CD14-positive monocyte (primary cell): ENCODE measurements at regions not wholly inside any gene's neighbourhood (a gene's known extent, or its start where the extent isn't known, plus 50 kb on each side); places are given as distances from the start of the nearest gene placed in this dataset.

Experiments
- DNase-seq, 3 donors: peaks; one replicate each; pipeline ENCODE4 v3.0.0-alpha.2; 2011 to 2022
- H2AFZ ChIP-seq: 2 replicates; pipeline ENCODE4 v1.6.0; 2012; ENCODE audit warnings: mild to moderate bottlenecking, low read depth, low read length, inconsistent platforms; ENCODE audit not compliant: insufficient read depth, poor library complexity, severe bottlenecking
- H3K27ac ChIP-seq, 2 donors: 1 replicate in 1 of 2; 2 replicates in 1 of 2; pipeline ENCODE4 v1.5.1; 2012 to 2013; ENCODE audit warnings: low read length in 2 of 2, control low read depth in 1 of 2, inconsistent platforms in 1 of 2, low read depth in 1 of 2, mild to moderate bottlenecking in 1 of 2
- H3K27me3 ChIP-seq, 2 donors: one replicate each; pipeline versions ENCODE4 v1.6.0 to v1.6.1; 2011 to 2013; ENCODE audit warnings: low read length in 2 of 2; ENCODE audit not compliant: control insufficient read depth in 2 of 2, insufficient read depth in 2 of 2
- H3K36me3 ChIP-seq, 2 donors: replicated peaks in 1 of 2; 1 replicate in 1 of 2; 2 replicates in 1 of 2; pipeline versions ENCODE4 v1.5.1 to v1.6.1; 2012 to 2013; ENCODE audit warnings: low read length in 2 of 2, control low read depth in 1 of 2, inconsistent platforms in 1 of 2, mild to moderate bottlenecking in 1 of 2; ENCODE audit not compliant: insufficient read depth in 2 of 2, control insufficient read depth in 1 of 2
- H3K4me1 ChIP-seq, 2 donors: 1 replicate in 1 of 2; 2 replicates in 1 of 2; pipeline versions ENCODE4 v1.5.1 to v1.6.1; 2012 to 2013; ENCODE audit warnings: low read length in 2 of 2, control low read depth in 1 of 2, inconsistent platforms in 1 of 2, mild to moderate bottlenecking in 1 of 2, moderate library complexity in 1 of 2; ENCODE audit not compliant: insufficient read depth in 2 of 2, control insufficient read depth in 1 of 2
- H3K4me2 ChIP-seq: replicated peaks from 2 replicates; pipeline ENCODE3; 2012; ENCODE audit warnings: low read length, moderate library complexity, mild to moderate bottlenecking; ENCODE audit not compliant: poor library complexity, severe bottlenecking; ENCODE audit errors: extremely low read depth
- H3K4me3 ChIP-seq, 3 experiments: fragments of 200-600 bp in 1 of 3; sonication (generic) in 1 of 3; replicated peaks in 1 of 3; 1 replicate in 2 of 3; 2 replicates in 1 of 3; pipeline ENCODE4 v1.5.1; 2011 to 2013; ENCODE audit warnings: low read length in 3 of 3, mild to moderate bottlenecking in 3 of 3, control low read depth in 2 of 3, low read depth in 2 of 3, inconsistent platforms in 1 of 3, moderate library complexity in 1 of 3
- H3K79me2 ChIP-seq: 2 replicates; pipeline ENCODE4 v1.6.0; 2012; ENCODE audit warnings: mild to moderate bottlenecking, control low read depth, inconsistent platforms, low read length, moderate library complexity; ENCODE audit not compliant: insufficient read depth
- H3K9ac ChIP-seq: 2 replicates; pipeline ENCODE4 v1.6.0; 2017; ENCODE audit warnings: low read length, mild to moderate bottlenecking; ENCODE audit not compliant: insufficient read depth, poor library complexity, severe bottlenecking
- H3K9me3 ChIP-seq, 2 donors: replicated peaks in 1 of 2; 1 replicate in 1 of 2; 2 replicates in 1 of 2; pipeline versions ENCODE4 v1.5.1 to v1.6.1; 2012 to 2013; ENCODE audit warnings: low read length in 2 of 2, control low read depth in 1 of 2; ENCODE audit not compliant: control insufficient read depth in 1 of 2, insufficient read depth in 1 of 2
- H4K20me1 ChIP-seq: 2 replicates; pipeline ENCODE4 v1.6.0; 2012; ENCODE audit warnings: mild to moderate bottlenecking, low read length, control low read depth, moderate library complexity; ENCODE audit not compliant: insufficient read depth
- H3K27ac Mint-ChIP-seq, 7 donors: one replicate each; pipeline ENCODE4 v1.8.0; 2020; ENCODE audit warnings: mild to moderate bottlenecking in 7 of 7, mixed read lengths in 7 of 7, moderate library complexity in 6 of 7, inconsistent platforms in 2 of 7
- H3K27me3 Mint-ChIP-seq, 3 donors: one replicate each; pipeline ENCODE4 v1.8.0; 2021 to 2022; ENCODE audit warnings: low read depth in 3 of 3, mild to moderate bottlenecking in 3 of 3, mixed read lengths in 3 of 3, moderate library complexity in 3 of 3, inconsistent platforms in 1 of 3
- H3K36me3 Mint-ChIP-seq, 2 donors: one replicate each; pipeline ENCODE4 v1.8.0; 2020; ENCODE audit warnings: mixed read lengths in 2 of 2, inconsistent platforms in 1 of 2, mild to moderate bottlenecking in 1 of 2
- H3K4me1 Mint-ChIP-seq: one replicate; pipeline ENCODE4 v1.8.0; 2020; ENCODE audit warnings: mild to moderate bottlenecking, mixed read lengths
- H3K4me3 Mint-ChIP-seq, 2 donors: one replicate each; pipeline ENCODE4 v1.8.0; 2020; ENCODE audit warnings: mild to moderate bottlenecking in 2 of 2, mixed read lengths in 2 of 2, moderate library complexity in 1 of 2
- H3K9me3 Mint-ChIP-seq, 7 donors: one replicate each; pipeline ENCODE4 v1.8.0; 2020 to 2022; ENCODE audit warnings: mixed read lengths in 7 of 7, mild to moderate bottlenecking in 6 of 7, moderate library complexity in 6 of 7, inconsistent platforms in 2 of 7
- CTCF ChIP-seq: fragments of 200-600 bp; IDR thresholded peaks from one replicate; pipeline ENCODE4 v1.8.0; 2022; ENCODE audit warnings: antibody characterized with exemption, mild to moderate bottlenecking
- WGBS: methylation state at CpG from one replicate; pipeline ENCODE4 v1.1.5; 2013; ENCODE audit warnings: missing lambda C conversion rate; ENCODE audit not compliant: insufficient coverage; 5-methylcytosine and 5-hydroxymethylcytosine counted together
- intact Hi-C, 2 donors: fragments of 100-400 bp; cut with micrococcal nuclease; formaldehyde crosslinking; loops; one replicate each; pipeline versions ENCODE4 v1.15.0 to v1.15.1; 2023

- intact Hi-C loops: no loop called here
- Histone ChIP-seq H3K27ac (no peak overlapping the region), H3K4me3 (no peak overlapping the region), H3K4me2 (no peak overlapping the region), H3K79me2 (no peaks in the 10 kb centered on the region), H3K9ac (no peak overlapping the region), H3K27me3 (no peaks in the 10 kb centered on the region), H3K9me3 (no peaks in the 10 kb centered on the region), H4K20me1 (no peaks in the 10 kb centered on the region), H3K36me3 (no peaks in the 10 kb centered on the region), H2AFZ (no peak overlapping the region), H3K4me1 (no peaks in the 10 kb centered on the region)
- Mint-ChIP-seq H3K4me3 (no peak overlapping the region), H3K27ac (no peak overlapping the region), H3K9me3 (peaks cover 0 to 5% (median 0%) of the 10 kb centered on the region in 7 donors), H3K36me3 (no peaks in the 10 kb centered on the region), H3K4me1 (peaks cover 8% of the 10 kb centered on the region), H3K27me3 (no peaks in the 10 kb centered on the region)
- TF ChIP-seq CTCF: no peak
- DNase-seq: no peak
- 91% methylated on average over 4 of the region's 4 CpGs for WGBS
These were observed 143.2 kb downstream of the FAM43A start for GRCh38 chr3:194828926-194829325.

- H3K4me1 Mint-ChIP-seq: peaks cover 8% of the 10 kb centered on the region
- WGBS: 97% methylated on average over 5 of the region's 6 CpGs
- intact Hi-C loops: no loop called here
These were observed 144.7 kb downstream of the FAM43A start for GRCh38 chr3:194830401-194830800.

More at GRCh38 chr3:194830401-194830800, 144.7 kb downstream of the FAM43A start:
- Histone ChIP-seq H4K20me1 (no peaks in the 10 kb centered on the region), H3K27me3 (no peaks in the 10 kb centered on the region), H3K9me3 (no peaks in the 10 kb centered on the region), H3K4me1 (no peaks in the 10 kb centered on the region), H3K27ac (no peak overlapping the region), H3K9ac (no peak overlapping the region), H3K4me3 (no peak overlapping the region), H3K36me3 (no peaks in the 10 kb centered on the region), H3K4me2 (no peak overlapping the region), H2AFZ (no peak overlapping the region), H3K79me2 (no peaks in the 10 kb centered on the region)
- Mint-ChIP-seq H3K27me3 (no peaks in the 10 kb centered on the region), H3K27ac (peak overlapping the region in 1 of 7 donors; percentile 14), H3K9me3 (peaks cover 0 to 5% (median 0%) of the 10 kb centered on the region in 7 donors), H3K36me3 (no peaks in the 10 kb centered on the region), H3K4me3 (no peak overlapping the region)
- no peak for TF ChIP-seq CTCF
- DNase-seq: no peak
